ENCODE measurements at regions not wholly inside any gene's neighbourhood (a gene's known extent, or its start where the extent isn't known, plus 50 kb on each side); places are given as distances from the start of the nearest gene placed in this dataset.
"Not testable (repeated sequence)": the region's sequence is repeated elsewhere in the genome, so short reads cannot be mapped to it uniquely, and the experiment has no call there.

- DNase-seq, result no peak
Observed at GRCh38 chr12:19719672-19720071, 280.4 kb downstream of the AEBP2 start.

DNA sequence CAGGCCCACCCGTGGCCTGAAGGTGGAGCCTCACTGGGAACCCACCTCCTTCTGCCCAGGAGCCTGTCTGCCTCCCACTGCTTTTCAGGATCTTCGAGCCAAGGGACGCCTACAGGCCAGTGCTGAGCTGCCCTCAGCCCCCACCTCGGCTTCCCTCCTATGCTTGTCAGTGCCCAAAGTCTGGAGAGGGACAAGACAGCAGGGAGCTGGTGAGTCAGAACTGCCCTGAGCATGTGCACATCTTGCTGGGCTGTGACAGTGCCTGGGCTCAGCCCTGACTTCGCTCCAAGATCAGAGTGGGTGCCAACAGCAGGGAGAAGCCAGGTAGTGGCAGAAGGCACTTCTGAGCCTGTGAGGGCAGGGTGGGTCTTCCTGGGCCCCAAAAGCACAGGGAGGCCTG lies 286.8 kb downstream of the AEBP2 start:
- no peak for DNase-seq

GRCh38 chr12:19726592-19726991 lies 287.3 kb downstream of the AEBP2 start:
- no peak for DNase-seq

- no peak for DNase-seq
Observed at GRCh38 chr12:19737019-19737418, 297.7 kb downstream of the AEBP2 start.

GRCh38 chr12:19739195-19739776 lies 300.0 kb downstream of the AEBP2 start:
- DNase-seq, result peak; percentile 9

- DNase-seq, result no peak
Observed at GRCh38 chr12:19740472-19741131, 301.3 kb downstream of the AEBP2 start.

- no peak for DNase-seq
Observed at GRCh38 chr12:19741132-19741489, 301.8 kb downstream of the AEBP2 start.

DNA sequence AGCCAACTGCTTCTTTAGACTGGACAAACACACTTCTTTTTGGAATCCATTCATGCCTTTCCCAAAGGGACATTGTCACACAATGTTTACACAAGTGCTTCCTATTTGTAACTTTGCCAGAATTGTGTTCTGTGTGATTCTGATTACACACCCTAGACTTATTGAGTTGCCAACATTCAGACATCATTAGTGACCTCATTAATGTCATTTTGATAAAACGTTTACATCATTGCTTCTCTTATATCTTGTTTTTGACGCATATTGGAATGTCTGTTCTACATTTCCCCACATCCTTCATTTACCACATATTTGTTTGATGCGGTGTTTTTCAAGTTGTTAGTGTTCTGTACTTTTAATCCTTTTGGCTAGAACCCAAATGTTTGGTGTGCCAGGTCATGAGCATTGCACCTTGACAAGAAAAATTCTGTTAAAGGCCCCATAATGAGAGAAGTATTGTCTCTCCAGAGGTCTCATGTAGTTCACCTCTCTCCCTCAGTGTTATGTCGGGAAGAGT lies 305.5 kb downstream of the AEBP2 start:
- DNase-seq, result no peak

DNA sequence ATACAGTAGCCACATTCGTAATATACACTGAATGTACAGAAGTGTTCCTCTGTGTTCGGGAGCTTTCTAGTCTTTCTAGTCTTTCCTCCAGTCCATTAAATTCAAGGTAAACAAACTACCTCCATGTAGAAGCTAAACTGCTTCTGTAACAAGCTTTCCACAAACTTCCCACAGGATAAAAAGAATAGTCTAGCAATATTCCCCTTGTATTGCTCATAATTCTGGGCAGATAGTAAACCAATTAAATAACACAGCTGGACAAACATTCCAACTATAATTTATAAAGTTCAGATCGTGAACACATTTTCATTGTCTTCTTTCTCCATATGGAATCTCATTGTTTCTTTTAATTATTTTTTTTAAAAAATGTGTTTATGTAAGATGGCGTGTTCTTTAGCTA lies 307.2 kb downstream of the AEBP2 start:
- no peak for DNase-seq

GRCh38 chr12:19749906-19750574 lies 310.7 kb downstream of the AEBP2 start:
- DNase-seq, result no peak

DNA sequence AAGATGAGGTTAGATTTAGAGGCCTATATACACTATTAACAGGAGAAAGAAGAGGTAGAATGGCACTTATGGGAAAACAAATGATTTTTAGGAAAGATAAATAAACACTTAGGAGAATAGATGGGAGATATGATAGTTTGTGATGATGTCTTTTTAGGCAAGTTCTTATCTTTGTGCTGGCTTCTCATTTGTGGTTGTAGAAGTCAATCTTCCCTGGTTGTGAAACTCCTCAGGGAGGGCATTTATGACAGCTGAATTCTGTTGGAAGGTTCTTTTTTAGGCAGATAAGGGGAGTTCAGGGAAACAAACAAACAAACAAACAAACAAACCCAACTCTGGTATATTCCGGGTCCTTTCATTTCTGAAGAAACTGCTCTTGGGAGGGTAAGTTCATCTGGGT lies 311.8 kb downstream of the AEBP2 start:
- no peak for DNase-seq

DNA sequence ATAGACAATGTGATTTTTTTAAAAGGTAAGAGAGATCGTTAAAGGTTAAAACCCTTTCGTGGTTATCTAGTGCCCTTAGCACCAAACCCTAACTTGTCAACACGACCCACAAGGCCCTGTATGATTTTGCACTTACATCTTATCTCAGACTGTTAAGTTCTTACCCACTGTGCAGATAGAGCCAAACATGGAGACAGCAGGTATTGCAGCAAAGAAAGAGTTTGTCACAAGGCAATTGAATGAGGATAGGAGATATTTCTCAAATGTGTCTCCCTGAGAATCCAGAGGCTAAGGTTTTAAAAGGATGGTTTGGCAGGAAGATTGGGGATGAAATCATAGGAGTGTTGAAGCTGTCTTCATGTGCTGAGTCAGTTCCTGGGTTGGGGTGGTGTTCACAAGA lies 313.4 kb downstream of the AEBP2 start:
- DNase-seq, result no peak

- DNase-seq, result no peak
Observed at GRCh38 chr12:19755136-19755535, 315.8 kb downstream of the AEBP2 start.

- no peak for DNase-seq
Observed at GRCh38 chr12:19757317-19757877, 318.1 kb downstream of the AEBP2 start.

GRCh38 chr12:19759227-19759626 lies 319.9 kb downstream of the AEBP2 start:
- DNase-seq, result no peak

DNA sequence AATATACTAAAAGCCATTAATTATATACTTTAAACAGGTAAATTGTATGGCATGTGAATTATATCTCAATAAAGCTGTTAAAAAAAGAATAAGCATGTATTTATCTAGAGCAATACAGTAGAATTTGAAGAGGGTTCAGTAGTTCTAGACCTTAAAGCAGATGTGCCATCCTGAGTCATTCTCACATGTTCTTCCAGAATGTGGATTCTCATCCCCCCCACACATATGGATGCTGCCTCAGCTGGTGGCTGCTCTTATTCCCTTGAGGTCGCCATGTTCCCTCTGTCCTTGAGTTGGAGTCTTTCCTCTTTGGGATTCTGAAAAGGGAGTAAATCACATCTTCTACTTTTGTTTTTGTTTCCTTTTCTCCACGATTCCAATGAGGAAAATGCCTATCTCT lies 321.3 kb downstream of the AEBP2 start:
- no peak for DNase-seq

DNA sequence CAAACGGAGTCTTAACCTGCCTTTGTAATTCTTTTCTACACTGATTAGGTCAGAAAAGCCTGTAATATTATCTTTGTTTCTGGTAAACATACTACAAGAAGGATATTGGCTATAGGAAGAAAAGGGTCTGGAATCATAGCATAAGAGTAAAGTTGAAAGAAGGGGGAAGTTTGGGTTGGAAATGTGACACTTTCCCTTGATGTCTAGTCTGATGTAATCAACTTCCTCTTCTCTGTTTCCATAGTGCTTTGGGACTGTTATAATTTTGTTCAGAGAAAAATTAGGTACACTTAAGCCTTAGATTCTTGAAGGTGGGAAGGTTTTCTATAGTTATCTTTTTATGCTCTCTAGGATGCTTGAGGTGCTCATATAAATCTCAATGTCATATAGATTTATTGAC lies 322.2 kb downstream of the AEBP2 start:
- DNase-seq, result no peak

DNA sequence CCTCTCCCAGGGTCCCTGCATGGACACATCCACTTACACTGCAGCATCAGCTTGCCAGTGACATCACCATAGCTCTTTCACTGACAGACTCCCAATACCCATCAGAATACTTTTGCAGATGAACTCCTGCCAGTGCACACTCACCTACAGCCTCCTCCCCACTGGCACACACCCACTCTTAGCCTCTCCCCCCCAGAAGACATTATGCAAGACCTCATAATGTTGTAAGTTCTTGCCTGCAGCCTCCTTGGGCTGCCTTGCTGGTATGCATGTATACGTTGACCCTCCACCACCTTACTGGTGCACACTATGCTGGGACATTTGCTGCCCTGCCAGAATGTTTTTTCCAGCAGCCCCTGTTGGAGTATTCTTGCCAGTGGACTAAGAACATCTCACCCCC lies 324.2 kb downstream of the AEBP2 start:
- no peak for DNase-seq

DNA sequence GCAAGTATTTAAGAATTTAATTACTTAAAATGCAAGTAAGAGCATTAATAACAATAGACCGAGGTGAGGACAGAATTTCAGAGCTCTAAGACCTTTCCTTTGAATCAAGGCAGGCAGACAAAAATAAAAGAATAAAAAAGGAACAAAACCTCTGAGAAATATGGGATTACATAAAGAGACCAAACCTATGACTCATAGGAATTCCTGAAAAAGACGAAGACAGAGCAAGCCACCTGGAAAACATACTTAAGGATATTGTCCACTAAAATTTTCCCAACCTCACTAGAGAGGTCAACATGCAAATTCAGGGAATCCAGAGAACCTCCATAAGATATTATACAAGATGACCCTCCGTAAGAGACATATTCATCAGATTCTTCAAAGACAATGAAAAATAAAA lies 325.1 kb downstream of the AEBP2 start:
- no peak for DNase-seq

DNA sequence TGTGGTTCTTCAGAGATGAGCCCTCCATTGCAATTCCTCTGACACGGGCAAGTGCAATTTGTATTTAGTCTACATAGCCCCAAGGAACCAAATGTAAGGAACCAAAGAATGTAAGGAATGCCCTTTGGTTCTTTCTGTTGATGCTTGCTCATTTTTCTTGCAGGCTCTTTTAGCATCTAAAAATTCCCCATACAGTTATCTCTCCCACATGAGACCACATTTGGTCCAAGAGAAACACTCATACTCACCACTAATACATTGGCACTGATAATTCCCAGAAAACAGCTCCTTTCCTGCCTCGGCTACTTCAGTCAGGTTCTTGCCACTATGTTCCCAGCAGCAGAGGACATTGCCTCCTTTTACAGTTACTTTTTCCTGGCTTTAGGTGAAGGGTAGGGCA lies 332.6 kb downstream of the AEBP2 start:
- DNase-seq, result no peak

GRCh38 chr12:19772776-19773175 lies 333.5 kb downstream of the AEBP2 start:
- DNase-seq, result no peak

DNA sequence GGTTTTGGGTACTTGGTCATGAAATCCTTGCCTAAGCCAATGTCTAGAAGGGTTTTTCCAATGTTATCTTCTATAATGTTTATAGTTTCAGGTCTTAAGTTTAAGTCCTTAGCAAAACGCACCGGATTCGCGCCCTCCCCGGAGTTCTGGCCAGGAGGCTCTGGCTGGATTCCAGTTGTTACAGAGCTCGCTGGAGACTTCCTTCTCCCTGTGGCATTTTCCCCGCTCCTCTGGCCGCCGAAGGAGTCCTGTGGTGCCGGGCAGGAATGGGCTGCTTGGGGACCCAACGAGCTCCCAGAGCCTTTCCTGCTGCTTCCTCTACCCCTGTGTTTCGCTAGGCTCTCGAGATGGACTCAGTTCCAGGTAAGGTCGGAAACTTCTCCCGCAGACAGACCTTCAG lies 335.9 kb downstream of the AEBP2 start:
- DNase-seq, result no peak

DNA sequence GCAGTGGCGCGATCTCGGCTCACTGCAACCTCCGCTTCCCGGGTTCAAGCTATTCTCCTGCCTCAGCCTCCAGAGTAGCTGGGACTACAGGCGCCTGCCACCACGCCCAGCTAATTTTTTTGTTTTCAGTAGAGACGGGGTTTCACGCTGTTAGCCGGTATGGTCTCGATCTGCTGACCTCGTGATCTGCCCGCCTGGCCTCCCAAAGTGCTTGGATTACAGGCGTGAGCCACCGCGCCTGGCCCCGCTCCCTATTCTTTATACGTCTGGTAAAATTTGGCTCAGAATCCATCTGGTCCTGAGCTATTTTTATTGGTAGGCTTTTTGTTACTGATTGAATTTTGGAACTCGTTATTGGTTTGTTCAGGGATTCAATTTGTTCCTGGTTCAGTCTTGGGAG lies 336.7 kb downstream of the AEBP2 start:
- not testable (repeated sequence) for DNase-seq

DNA sequence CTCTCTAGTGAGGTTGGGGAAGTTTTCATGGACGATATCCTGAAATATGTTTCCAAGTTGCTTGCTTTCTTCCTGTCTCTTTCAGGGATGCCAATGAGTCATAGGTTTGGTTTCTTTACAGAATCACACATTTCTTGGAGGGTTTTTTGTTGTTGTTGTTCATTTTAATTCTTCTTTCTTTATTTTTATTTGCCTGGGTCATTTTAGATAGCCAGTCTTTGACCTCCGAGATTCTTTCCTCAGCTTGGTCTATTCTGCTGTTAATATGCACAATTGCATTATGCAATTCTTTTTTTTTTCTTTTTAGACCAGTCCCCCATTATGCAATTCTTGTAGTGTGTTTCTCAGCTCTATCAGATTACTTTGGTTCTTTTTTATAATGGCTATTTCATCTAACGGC lies 338.9 kb downstream of the AEBP2 start:
- no peak for DNase-seq
